HG03342 (cell line): ENCODE measurements at regions not wholly inside any gene's neighbourhood (a gene's known extent, or its start where the extent isn't known, plus 50 kb on each side); places are given as distances from the start of the nearest gene placed in this dataset.

Experiments
- ATAC-seq: cut with Tn5 transposase; IDR thresholded peaks from one replicate; pipeline ENCODE4 v1.9.1; 2021; ENCODE audit warnings: mild to moderate bottlenecking, moderate library complexity; ENCODE audit not compliant: unreplicated experiment

DNA sequence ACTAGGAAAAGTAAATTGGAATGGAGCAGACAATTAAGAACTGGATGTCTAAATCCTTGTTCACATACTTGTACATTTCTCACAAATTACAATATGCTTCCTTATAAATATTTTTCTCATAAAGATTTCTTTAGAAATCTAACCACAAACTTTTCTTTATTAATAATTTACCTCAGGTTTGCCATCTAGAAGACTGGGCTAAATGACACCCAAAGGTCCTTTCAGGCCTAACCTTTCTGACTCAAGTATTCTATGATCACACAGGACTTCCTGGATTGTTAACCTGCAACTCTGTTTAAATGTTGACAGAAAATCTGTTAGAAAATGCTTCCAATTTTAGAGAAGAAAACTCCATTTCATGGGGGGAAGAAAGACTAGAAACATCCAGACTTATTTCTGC lies 330.5 kb upstream of the MAP3K7 start:
- no peak for ATAC-seq

- ATAC-seq: no peak
Measured at GRCh38 chr6:90916968-90917367, 330.1 kb upstream of the MAP3K7 start.

DNA sequence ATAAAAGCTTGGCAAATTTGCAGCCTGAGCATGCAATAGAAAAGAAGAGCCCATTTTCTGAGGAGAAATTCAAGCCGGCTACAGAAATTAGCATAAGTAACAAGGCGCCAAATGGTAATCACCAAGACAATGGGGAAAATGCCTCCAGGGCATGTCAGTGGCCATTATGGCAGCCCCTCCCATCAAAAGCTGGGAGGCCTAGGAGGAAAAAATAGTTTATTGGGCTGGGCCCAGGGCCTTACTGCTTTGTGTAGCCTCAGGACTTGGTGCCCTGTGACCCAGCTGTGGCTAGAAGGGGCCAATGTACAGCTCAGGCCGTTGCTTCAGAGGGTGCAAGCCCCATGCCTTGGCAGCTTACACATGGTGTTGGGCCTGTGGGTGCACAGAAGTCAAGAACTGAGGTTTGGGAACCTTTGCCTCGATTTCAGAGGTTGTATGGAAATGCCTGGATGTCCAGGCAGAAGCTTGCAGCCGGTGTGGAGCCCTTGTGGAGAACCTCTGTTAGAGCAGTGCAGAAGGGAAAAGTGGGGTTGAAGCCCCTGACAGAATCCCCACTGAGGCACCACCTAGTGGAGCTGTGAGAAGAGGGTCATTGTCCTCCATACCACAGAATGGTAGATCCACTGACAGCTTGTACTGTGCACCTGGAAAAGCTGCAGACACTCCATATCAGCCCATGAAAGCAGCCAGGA lies 328.5 kb upstream of the MAP3K7 start:
- no peak for ATAC-seq

GRCh38 chr6:90914312-90914711 lies 327.4 kb upstream of the MAP3K7 start:
- no peak for ATAC-seq

DNA sequence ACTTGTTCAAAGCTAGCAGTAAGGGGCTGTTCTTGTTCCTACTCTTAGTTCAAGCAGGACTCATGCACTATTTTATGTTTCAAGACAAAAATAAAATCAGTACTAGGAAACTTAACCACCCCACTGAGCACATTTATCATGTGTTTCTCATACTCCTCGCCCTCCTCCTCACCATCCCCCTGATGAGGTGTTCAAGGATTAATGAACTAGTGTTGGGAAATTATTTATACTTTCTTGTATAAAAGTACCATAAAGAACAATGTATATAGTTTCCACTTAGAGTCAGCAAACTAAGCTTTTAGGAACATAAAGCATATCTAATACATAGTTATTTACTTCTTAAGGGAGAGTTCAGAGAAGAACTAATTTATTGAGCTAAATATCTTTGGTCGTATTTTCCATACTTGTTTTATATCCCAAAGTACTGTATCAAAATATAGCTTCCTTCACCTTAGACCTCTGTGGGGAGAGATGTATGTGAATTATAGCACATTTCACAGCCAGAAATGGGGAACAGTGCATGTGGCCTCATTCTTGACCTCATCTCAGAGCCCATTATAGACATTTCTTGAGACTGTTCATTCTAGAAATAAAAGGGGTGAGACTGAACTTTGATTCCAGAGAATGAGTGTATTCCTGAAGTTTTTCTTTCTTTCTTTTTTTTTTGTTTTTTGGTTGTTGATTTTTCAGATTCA lies 326.5 kb upstream of the MAP3K7 start:
- no peak for ATAC-seq

DNA sequence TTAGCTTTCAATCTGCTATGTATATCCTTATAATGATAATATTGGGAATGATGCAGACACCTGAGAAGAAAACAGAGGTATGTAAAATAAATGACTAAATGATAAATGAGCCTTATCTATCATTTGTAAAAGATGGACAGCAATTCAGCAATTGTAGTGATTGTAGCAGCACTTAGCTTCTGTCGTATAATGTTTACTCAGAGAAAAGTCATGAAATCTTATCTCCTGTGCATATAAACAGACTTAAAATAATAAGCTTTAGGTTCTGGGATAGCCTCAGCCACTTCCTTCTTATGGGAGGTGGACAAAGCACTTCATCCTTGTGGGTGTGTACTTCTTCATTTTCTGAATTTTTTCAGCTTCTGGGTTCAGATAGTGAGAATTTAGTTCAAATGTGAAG lies 324.8 kb upstream of the MAP3K7 start:
- ATAC-seq: no peak

DNA sequence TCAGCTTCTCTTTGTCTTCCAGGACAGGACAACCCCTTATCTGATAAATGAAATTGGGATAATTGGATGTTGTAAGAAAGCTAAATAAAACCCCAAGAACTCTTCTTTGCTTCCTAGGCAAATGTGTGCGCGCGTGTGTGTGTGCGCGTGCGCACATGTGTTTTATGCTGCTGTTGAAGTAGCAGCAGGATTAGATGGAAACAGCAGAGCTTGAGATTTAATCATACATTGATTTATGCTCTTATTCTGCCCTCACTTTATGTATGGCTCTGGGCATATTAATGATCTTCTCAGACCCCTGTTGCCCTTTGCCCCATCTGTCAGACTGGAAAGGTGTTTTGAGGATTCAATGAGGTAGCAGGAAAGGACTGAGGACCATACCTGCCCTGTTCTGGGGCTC lies 324.0 kb upstream of the MAP3K7 start:
- no peak for ATAC-seq

- no peak for ATAC-seq
Measured at GRCh38 chr6:90907931-90908655, 321.2 kb upstream of the MAP3K7 start.

DNA sequence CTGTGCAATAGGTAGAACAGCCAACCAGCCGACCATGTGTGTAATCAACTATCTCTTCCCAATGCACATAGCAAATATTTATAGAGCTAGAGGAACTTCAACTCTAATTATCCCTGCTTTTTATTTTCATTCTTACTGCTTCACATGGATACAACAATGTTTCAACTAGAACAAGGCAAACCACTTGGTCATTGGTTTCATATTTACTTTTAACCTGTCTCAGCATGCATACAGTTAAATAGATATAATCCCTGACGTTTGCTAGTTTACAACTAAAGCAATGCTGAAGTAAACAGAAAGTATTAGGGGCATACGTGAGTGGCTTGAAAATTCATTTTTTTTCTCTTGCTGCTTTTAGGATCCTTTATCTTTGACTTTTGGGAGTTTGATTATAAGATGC lies 318.5 kb upstream of the MAP3K7 start:
- ATAC-seq: no peak

- no peak for ATAC-seq
Measured at GRCh38 chr6:90900034-90900433, 313.2 kb upstream of the MAP3K7 start.

DNA sequence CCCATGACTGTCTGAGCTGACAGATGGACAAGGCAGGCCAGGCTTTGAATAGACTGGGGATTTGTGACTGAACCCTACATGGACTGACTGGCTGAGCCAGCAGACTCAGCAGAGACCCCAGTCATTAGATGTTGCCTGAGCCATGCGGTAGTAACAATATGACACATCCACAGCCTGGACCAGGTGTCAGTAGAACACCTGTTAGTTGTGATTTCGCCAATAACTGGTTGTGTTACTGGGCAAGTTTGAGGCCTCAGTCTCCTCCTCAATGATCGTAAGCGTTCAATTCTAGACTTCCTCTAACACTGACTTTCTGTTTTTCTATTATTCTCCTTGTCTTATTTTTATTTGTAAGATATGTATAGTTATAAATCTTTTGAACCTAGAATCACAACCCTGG lies 311.9 kb upstream of the MAP3K7 start:
- no peak for ATAC-seq

DNA sequence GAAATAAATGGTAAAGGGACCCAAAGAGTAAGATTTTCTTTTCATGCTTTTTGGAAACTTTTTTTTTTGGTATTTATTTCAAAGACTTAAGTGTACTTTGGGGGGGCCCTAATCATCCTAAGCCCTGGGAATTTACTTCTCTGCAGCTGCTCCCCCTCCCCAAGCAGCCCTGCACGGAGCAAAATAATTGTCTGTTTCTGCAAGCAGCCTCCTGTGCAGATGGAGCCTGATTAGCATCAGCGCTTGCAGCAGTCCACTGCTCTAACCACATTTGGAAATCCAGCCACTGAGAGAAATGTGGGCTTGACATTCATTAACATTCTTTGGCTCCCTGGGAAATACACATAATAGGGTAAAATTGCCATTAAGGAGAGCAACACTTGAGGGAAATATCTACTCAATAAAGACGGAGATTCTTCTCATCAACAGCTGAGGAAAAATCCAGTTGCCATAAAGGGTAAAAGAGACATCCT lies 309.2 kb upstream of the MAP3K7 start:
- ATAC-seq: no peak

DNA sequence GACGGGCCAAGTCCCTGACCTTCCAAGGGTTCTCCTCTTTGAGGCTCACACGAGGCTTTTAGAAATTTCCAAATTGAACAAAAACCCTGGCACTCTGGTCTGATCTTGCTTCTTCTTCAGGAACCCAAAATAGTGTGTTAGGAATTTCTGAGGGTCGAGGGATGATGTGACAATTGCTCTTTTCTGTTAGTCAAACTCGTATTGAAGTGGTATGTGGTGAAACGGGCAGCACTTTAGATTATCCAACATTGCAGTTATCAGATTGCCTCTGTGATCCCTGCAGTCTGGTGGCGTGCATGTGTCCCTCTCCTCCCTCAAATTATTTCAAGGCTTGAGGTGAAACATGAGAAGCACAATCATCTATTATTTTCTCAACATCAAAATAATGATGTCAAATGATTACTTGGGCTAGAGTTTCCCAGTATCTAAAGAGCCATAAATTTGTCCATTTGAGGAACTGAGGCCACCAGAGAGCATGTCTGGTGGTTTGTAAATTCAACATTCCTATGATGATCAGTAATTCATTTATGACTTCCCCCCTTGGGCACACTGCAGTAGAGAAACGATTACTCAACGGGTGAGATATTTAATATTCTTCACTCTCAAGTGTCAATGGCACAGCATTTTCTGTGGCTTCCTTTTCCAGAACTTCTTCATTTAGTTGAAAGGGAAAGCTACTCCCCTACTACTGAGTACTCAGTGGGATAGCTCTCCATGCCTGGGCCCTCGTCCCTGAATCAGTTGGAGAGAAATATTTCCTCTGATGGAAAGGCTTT lies 308.6 kb upstream of the MAP3K7 start:
- ATAC-seq: no peak

- no peak for ATAC-seq
Measured at GRCh38 chr6:90894285-90895130, 307.6 kb upstream of the MAP3K7 start.

DNA sequence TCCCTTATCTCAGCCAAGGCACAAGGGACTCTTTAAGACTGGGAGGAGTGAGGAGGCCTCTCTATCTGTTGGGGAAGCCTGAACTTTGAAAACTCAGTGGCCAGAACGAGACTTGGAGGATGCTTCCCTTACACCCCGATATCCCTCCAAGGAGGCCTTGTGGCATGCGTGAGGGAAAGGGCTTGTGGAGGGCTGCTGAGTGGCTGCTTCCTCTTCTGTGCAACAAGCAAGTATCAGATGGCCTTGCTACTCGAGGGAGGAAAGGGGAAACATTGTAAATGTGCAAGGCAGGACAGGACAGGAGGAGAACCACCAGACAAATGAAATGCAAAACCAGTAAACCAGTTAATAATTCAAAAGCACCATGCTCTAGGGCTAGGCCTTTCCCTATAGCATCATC lies 306.5 kb upstream of the MAP3K7 start:
- ATAC-seq: no peak

DNA sequence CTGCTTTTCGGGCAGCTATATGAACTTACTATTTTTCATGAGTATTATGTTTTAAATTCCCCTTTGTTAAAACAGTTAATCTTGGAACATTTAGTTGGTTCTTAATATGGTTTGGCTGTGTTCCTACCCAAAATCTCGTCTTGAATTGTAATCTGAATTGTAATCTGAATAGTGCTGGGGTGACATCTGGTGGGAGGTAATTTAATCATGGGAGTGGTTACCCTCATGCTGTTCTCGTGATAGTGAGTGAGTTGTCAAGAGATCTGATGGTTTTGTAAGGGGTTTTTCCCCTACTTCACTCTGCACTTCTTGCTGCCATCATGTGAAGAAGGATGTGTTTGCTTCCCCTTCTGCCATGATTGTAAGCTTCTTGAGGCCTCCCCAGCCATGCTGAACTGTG lies 305.4 kb upstream of the MAP3K7 start:
- ATAC-seq: no peak

DNA sequence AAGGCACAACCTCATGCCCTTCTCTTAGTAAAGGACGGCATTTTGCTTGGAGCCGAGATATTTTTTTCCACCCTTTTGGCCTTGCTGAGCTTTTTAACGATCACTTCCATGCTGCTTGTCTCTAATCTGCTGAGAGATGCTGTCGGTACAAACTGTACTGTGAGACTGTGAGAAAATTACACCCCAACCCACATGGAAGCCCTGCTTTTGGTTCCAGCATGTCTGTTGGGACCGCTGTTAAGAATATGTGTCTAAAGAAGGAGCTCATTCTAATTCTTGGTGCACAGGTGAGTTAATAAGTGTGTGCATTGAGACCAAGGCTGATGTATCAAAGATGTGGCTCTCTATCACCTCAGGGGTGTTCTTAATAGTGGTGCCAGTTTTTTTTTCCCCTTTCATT lies 304.5 kb upstream of the MAP3K7 start:
- ATAC-seq: no peak

DNA sequence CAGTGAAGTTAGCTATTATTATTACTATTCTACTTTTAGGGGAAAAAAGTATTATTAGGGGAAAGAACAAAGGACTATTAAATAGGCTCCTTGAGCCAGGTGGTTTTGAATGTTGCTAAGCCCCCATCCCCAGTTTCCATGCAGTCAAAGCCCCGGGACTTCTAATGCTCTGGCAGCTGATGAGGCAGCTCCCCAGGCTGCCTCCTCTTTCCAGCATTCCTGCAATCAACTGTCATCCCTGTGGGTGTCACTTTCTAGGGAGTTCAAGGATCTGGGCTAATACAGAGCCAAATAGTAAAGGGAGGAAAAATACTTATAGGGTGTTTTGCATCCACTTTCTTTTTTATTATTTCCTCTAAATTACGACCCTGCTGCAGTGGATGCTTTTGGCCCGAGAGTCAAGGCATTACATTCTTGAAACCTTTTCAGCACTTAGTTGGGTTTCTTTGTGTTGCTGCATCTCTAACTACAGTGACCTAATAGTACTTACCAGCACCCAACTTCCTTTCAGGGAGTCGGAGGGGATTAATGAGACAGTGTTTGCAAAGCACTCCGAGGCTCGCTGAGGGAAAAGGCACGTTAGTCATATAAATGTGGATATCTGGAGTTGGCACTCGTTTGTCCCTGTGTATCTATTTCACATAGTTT lies 303.9 kb upstream of the MAP3K7 start:
- ATAC-seq: no peak

DNA sequence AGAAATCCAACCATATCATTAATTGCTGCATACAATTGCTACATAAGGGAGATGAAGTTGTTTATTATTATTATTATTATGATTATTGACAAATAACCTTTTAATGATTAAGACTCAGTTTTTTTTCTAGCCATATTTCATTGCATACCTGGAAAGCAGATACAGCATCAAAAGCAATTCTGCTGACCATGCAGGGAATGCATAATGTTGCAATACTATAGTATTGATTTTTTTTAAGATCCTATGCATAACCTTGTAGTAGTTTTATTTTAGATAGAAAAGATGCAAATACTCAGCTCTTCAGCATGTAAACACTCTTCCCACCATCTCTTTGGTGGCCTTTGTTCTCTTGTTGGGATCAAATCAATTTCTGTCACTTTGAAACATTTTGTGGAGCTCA lies 300.9 kb upstream of the MAP3K7 start:
- ATAC-seq: no peak

GRCh38 chr6:90885611-90886056 lies 298.8 kb upstream of the MAP3K7 start:
- ATAC-seq: no peak
